ENCODE measurements at regions not wholly inside any gene's neighbourhood (a gene's known extent, or its start where the extent isn't known, plus 50 kb on each side); places are given as distances from the start of the nearest gene placed in this dataset.

GRCh38 chr3:39753391-39753790 is 56.0 kb upstream of the MYRIP start:
- Histone ChIP-seq H2AFZ (no peak overlapping the region), H3K79me2 (no peaks in the 10 kb centered on the region), H3K9me2 (replicated peaks; ENCODE audit: insufficient read depth) (no peaks in the 10 kb centered on the region), H3K4me3 (no peak overlapping the region), H3K36me3 (replicated peaks; ENCODE audit: insufficient read depth, low read depth) (no peaks in the 10 kb centered on the region), H3K9me3 (ENCODE audit: low read depth) (no peaks in the 10 kb centered on the region), H3K27ac (no peak overlapping the region), H4K20me1 (ENCODE audit: insufficient read depth, poor library complexity, severe bottlenecking) (no peaks in the 10 kb centered on the region), H3K27me3 (no peaks in the 10 kb centered on the region), H3K4me1 (ENCODE audit: insufficient read depth) (peaks cover 10% of the 10 kb centered on the region), H3K4me2 (no peak overlapping the region)
- DNase-seq (ENCODE audit: low spot score) = no peak
- TF ChIP-seq, protein P1, sequence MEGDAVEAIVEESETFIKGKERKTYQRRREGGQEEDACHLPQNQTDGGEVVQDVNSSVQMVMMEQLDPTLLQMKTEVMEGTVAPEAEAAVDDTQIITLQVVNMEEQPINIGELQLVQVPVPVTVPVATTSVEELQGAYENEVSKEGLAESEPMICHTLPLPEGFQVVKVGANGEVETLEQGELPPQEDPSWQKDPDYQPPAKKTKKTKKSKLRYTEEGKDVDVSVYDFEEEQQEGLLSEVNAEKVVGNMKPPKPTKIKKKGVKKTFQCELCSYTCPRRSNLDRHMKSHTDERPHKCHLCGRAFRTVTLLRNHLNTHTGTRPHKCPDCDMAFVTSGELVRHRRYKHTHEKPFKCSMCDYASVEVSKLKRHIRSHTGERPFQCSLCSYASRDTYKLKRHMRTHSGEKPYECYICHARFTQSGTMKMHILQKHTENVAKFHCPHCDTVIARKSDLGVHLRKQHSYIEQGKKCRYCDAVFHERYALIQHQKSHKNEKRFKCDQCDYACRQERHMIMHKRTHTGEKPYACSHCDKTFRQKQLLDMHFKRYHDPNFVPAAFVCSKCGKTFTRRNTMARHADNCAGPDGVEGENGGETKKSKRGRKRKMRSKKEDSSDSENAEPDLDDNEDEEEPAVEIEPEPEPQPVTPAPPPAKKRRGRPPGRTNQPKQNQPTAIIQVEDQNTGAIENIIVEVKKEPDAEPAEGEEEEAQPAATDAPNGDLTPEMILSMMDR (IDR thresholded peaks at IDR 0.05; ENCODE audit: poor library complexity) = no peak
- TF ChIP-seq EZH2 (IDR thresholded peaks at IDR 0.05; ENCODE audit: borderline replicate concordance) (no peak), EZH2phosphoT487 (IDR thresholded peaks at IDR 0.05; ENCODE audit: low read depth, severe bottlenecking, unreplicated experiment) (no peak)
- WGBS (ENCODE audit: low lambda C conversion rate, missing lambda C conversion rate) = 97% methylated on average over 1 of the region's 1 CpG

GRCh38 chr3:39754549-39754948 is 54.9 kb upstream of the MYRIP start:
- no peak overlapping the region for H2AFZ ChIP-seq
- DNase-seq (ENCODE audit: low spot score) = no peak
- 78% methylated on average over 3 of the region's 3 CpGs for WGBS (ENCODE audit: low lambda C conversion rate, missing lambda C conversion rate)
- H3K4me3 ChIP-seq = no peak overlapping the region
- no peaks in the 10 kb centered on the region for H3K9me2 ChIP-seq (replicated peaks; ENCODE audit: insufficient read depth)
- H3K4me2 ChIP-seq = no peak overlapping the region
- H4K20me1 ChIP-seq (ENCODE audit: insufficient read depth, poor library complexity, severe bottlenecking) = no peaks in the 10 kb centered on the region
- no peaks in the 10 kb centered on the region for H3K9me3 ChIP-seq (ENCODE audit: low read depth)
- H3K27me3 ChIP-seq = peaks cover 5% of the 10 kb centered on the region
- no peak overlapping the region for H3K27ac ChIP-seq
- H3K36me3 ChIP-seq (replicated peaks; ENCODE audit: insufficient read depth, low read depth) = no peaks in the 10 kb centered on the region
- TF ChIP-seq, protein P1 (IDR thresholded peaks at IDR 0.05; ENCODE audit: poor library complexity) = no peak
- TF ChIP-seq EZH2phosphoT487 (IDR thresholded peaks at IDR 0.05; ENCODE audit: low read depth, severe bottlenecking, unreplicated experiment) = no peak
- TF ChIP-seq EZH2 (IDR thresholded peaks at IDR 0.05; ENCODE audit: borderline replicate concordance) = no peak
- H3K79me2 ChIP-seq = no peaks in the 10 kb centered on the region
- H3K4me1 ChIP-seq (ENCODE audit: insufficient read depth) = peaks cover 10% of the 10 kb centered on the region

GRCh38 chr3:39755100-39755499 is 54.3 kb upstream of the MYRIP start:
- DNase-seq (ENCODE audit: low spot score) = no peak
- Histone ChIP-seq H3K36me3 (replicated peaks; ENCODE audit: insufficient read depth, low read depth) (no peaks in the 10 kb centered on the region), H3K79me2 (no peaks in the 10 kb centered on the region), H4K20me1 (ENCODE audit: insufficient read depth, poor library complexity, severe bottlenecking) (no peaks in the 10 kb centered on the region), H3K9me3 (ENCODE audit: low read depth) (no peaks in the 10 kb centered on the region), H3K27ac (no peak overlapping the region), H2AFZ (no peak overlapping the region), H3K27me3 (peaks cover 5% of the 10 kb centered on the region), H3K4me3 (no peak overlapping the region), H3K4me2 (no peak overlapping the region), H3K9me2 (replicated peaks; ENCODE audit: insufficient read depth) (no peaks in the 10 kb centered on the region), H3K4me1 (ENCODE audit: insufficient read depth) (peaks cover 10% of the 10 kb centered on the region)
- TF ChIP-seq EZH2phosphoT487 (IDR thresholded peaks at IDR 0.05; ENCODE audit: low read depth, severe bottlenecking, unreplicated experiment) (no peak), EZH2 (IDR thresholded peaks at IDR 0.05; ENCODE audit: borderline replicate concordance) (no peak)
- TF ChIP-seq, protein P1 (IDR thresholded peaks at IDR 0.05; ENCODE audit: poor library complexity) = no peak
- WGBS (ENCODE audit: low lambda C conversion rate, missing lambda C conversion rate) = 72% methylated on average over 1 of the region's 1 CpG

GRCh38 chr3:39757307-39757706 is 52.1 kb upstream of the MYRIP start:
- no peaks in the 10 kb centered on the region for H3K36me3 ChIP-seq (replicated peaks; ENCODE audit: insufficient read depth, low read depth)
- H3K27ac ChIP-seq = no peak overlapping the region
- WGBS (ENCODE audit: low lambda C conversion rate, missing lambda C conversion rate) = 100% methylated on average over 2 of the region's 2 CpGs
- no peak overlapping the region for H2AFZ ChIP-seq
- TF ChIP-seq, protein P1 (IDR thresholded peaks at IDR 0.05; ENCODE audit: poor library complexity) = no peak
- no peak for TF ChIP-seq EZH2phosphoT487 (IDR thresholded peaks at IDR 0.05; ENCODE audit: low read depth, severe bottlenecking, unreplicated experiment)
- TF ChIP-seq EZH2 (IDR thresholded peaks at IDR 0.05; ENCODE audit: borderline replicate concordance) = no peak
- H3K9me3 ChIP-seq (ENCODE audit: low read depth) = no peaks in the 10 kb centered on the region
- DNase-seq (ENCODE audit: low spot score) = no peak
- peaks cover 5% of the 10 kb centered on the region for H3K27me3 ChIP-seq
- no peak overlapping the region for H3K4me3 ChIP-seq
- no peaks in the 10 kb centered on the region for H3K9me2 ChIP-seq (replicated peaks; ENCODE audit: insufficient read depth)
- H3K4me2 ChIP-seq = no peak overlapping the region
- peaks cover 8% of the 10 kb centered on the region for H3K4me1 ChIP-seq (ENCODE audit: insufficient read depth)
- H4K20me1 ChIP-seq (ENCODE audit: insufficient read depth, poor library complexity, severe bottlenecking) = no peaks in the 10 kb centered on the region
- no peaks in the 10 kb centered on the region for H3K79me2 ChIP-seq

Data from hepatocyte (in vitro differentiated cells).